Right lobe of liver (tissue), 4 donors: ENCODE measurements at regions not wholly inside any gene's neighbourhood (a gene's known extent, or its start where the extent isn't known, plus 50 kb on each side); places are given as distances from the start of the nearest gene placed in this dataset.

Experiments used
- CTCF ChIP-seq, 4 donors: fragments of 200-600 bp in 3 of 4; fragments of 450-650 bp in 1 of 4; IDR thresholded peaks; one replicate each; pipeline versions ENCODE4 v1.5.1 to v1.8.0; 2016 to 2022; ENCODE audit warnings: antibody characterized with exemption in 4 of 4, mild to moderate bottlenecking in 2 of 4
- POLR2A ChIP-seq: fragments of 450-650 bp; IDR thresholded peaks from one replicate; pipeline ENCODE4 v1.6.1; 2017; ENCODE audit warnings: antibody characterized with exemption, mild to moderate bottlenecking
- donor health status: DM: no; HTN: no; CAD: no.
- donor health status: DM: no; HTN: no; CAD: no.
- donor health status: DM: no; HTN: yes; CAD: no.

DNA sequence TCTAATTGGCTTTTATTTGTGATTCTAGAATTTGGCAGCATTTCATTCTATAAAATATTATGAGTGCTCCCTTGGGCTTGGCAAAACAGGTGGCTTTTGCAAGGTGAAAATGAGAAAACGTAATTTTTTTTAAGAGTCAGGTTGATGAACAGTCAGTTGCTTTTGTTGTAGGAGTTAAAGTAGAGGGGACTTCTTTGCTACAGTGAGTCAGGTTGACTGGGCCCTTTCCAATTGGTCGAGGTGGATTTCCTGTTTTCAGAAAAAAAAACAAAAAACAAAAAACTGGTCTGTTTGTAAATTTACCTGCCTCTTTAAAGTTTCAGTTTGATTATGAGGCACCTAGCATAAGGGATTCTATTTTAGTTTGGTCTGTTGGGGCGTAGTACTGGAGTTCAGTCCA, 1469.4 kb upstream of the GBE1 start:
- TF ChIP-seq POLR2A: no peak
- no peak for TF ChIP-seq CTCF (IDR thresholded peaks at IDR 0.05)
